Vagina (tissue), 2 donors: ENCODE measurements at regions not wholly inside any gene's neighbourhood (a gene's known extent, or its start where the extent isn't known, plus 50 kb on each side); places are given as distances from the start of the nearest gene placed in this dataset.

ENCODE experiments used
- CTCF ChIP-seq, 3 experiments: fragments of 450-650 bp in 2 of 3; fragments of 200-600 bp in 1 of 3; sonication (generic) in 1 of 3; IDR thresholded peaks; one replicate each; pipeline ENCODE4 v1.5.1; 2017 to 2019; ENCODE audit warnings: antibody characterized with exemption in 3 of 3, mild to moderate bottlenecking in 2 of 3, moderate library complexity in 2 of 3
- POLR2A ChIP-seq, 2 donors: fragments of 450-650 bp; IDR thresholded peaks; one replicate each; pipeline ENCODE4 v1.6.1; 2017; ENCODE audit warnings: antibody characterized with exemption in 2 of 2, mild to moderate bottlenecking in 2 of 2, moderate library complexity in 2 of 2

DNA sequence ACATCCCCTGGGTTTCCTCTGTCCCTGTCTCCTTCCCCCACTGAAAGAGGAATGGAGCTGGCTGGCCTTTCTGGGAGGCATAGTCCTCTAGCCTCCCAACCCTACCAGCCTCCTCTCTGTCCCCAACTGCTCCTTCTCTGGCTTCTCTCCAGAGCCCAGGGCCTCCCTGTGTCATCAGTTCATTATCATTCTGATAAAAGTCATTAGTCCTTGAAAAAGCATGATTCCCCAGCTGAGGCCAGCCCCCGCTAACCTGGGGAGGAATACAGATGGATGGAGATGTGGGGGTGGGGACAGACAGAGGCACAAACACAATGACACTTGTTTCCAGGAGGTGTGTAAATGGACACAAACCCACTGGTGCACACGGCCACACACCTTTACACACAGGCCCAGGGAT lies 73.6 kb upstream of the HSPA9 start:
- TF ChIP-seq CTCF (IDR thresholded peaks at IDR 0.05), result no peak
- no peak for TF ChIP-seq POLR2A (IDR thresholded peaks at IDR 0.05)
